Tibial nerve (tissue), 4 donors: ENCODE measurements at regions not wholly inside any gene's neighbourhood (a gene's known extent, or its start where the extent isn't known, plus 50 kb on each side); places are given as distances from the start of the nearest gene placed in this dataset.

Experiments used
- CTCF ChIP-seq, 5 experiments: fragments of 200-600 bp in 3 of 5; fragments of 450-650 bp in 2 of 5; sonication (generic) in 3 of 5; IDR thresholded peaks; one replicate each; pipeline ENCODE4 v1.5.1; 2016 to 2019; ENCODE audit warnings: antibody characterized with exemption in 5 of 5, mild to moderate bottlenecking in 3 of 5, moderate library complexity in 2 of 5
- EP300 ChIP-seq, 2 donors: sonication (generic); formaldehyde crosslinking; IDR thresholded peaks; one replicate each; pipeline ENCODE4 v1.6.1; 2017; ENCODE audit warnings: antibody characterized with exemption in 2 of 2, mild to moderate bottlenecking in 1 of 2
- POLR2A ChIP-seq, 2 donors: fragments of 450-650 bp; IDR thresholded peaks; one replicate each; pipeline ENCODE4 v1.6.1; 2017; ENCODE audit warnings: antibody characterized with exemption in 2 of 2, mild to moderate bottlenecking in 2 of 2, moderate library complexity in 2 of 2

DNA sequence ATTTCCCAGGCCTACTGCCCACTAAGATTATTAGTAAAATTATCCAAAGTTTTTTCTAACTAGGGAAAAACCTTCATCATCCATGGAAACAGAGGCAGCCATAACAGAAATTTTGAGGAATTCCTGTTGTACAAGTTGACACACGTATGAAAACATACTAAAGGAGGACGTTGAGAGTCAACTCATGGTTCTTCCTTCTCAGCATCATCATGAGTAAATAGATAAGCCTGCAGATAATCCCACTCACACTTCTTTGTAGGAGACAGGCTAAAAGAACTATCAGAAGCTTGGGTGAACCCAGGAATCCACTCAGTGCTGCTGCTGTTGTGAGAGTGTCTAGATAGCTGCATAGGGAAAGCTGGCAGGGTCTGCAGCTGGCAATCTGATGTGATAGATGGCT is 694.8 kb upstream of the NR2F2 start:
- TF ChIP-seq CTCF (IDR thresholded peaks at IDR 0.05) (no peak), POLR2A (IDR thresholded peaks at IDR 0.05) (no peak), EP300 (IDR thresholded peaks at IDR 0.05) (no peak)
